Inflammatory macrophage (primary cell): ENCODE measurements at regions not wholly inside any gene's neighbourhood (a gene's known extent, or its start where the extent isn't known, plus 50 kb on each side); places are given as distances from the start of the nearest gene placed in this dataset.
"Not testable (repeated sequence)": the region's sequence is repeated elsewhere in the genome, so short reads cannot be mapped to it uniquely, and the experiment has no call there.

Experiments used
- DNase-seq, 2 donors: peaks; one replicate each; pipeline ENCODE4 v3.0.0-alpha.2; 2020 to 2022

GRCh38 chr13:48583859-48584311, 51.0 kb upstream of the RCBTB2 start:
- no peak for DNase-seq

GRCh38 chr13:48585456-48585840, 52.6 kb upstream of the RCBTB2 start:
- no peak for DNase-seq

- DNase-seq = no peak
These were observed 53.8 kb upstream of the RCBTB2 start for GRCh38 chr13:48586591-48587103.

GRCh38 chr13:48588120-48588519, 55.2 kb upstream of the RCBTB2 start:
- DNase-seq = no peak

GRCh38 chr13:48590141-48590901, 57.4 kb upstream of the RCBTB2 start:
- peak in 1 of 2 donors; percentile 39 for DNase-seq

- not testable (repeated sequence) for DNase-seq
These were observed 58.4 kb upstream of the RCBTB2 start for GRCh38 chr13:48591124-48591872.

GRCh38 chr13:48591889-48592687, 59.2 kb upstream of the RCBTB2 start:
- no peak for DNase-seq

- DNase-seq = no peak
These were observed 59.8 kb upstream of the RCBTB2 start for GRCh38 chr13:48592688-48593049.

GRCh38 chr13:48593536-48593935, 60.2 kb upstream of the CYSLTR2 start:
- peak; percentile 47 to 60 for DNase-seq

GRCh38 chr13:48594096-48594815, 59.5 kb upstream of the CYSLTR2 start:
- DNase-seq = no peak

GRCh38 chr13:48595431-48596429, 58.0 kb upstream of the CYSLTR2 start:
- peak; percentile 70 to 74 for DNase-seq

- no peak for DNase-seq
These were observed 53.1 kb upstream of the CYSLTR2 start for GRCh38 chr13:48600374-48601364.

GRCh38 chr13:48602296-48603016, 51.3 kb upstream of the CYSLTR2 start:
- DNase-seq = no peak

GRCh38 chr13:48603375-48603774, 50.4 kb upstream of the CYSLTR2 start:
- no peak for DNase-seq
